ES-I3 (cell line): ENCODE measurements at regions not wholly inside any gene's neighbourhood (a gene's known extent, or its start where the extent isn't known, plus 50 kb on each side); places are given as distances from the start of the nearest gene placed in this dataset.

Experiments used
- H3K36me3 ChIP-seq: 2 replicates; pipeline ENCODE4 v1.6.1; 2013; ENCODE audit warnings: mild to moderate bottlenecking, low read length, control low read depth, moderate library complexity; ENCODE audit not compliant: insufficient read depth
- H3K4me1 ChIP-seq: 2 replicates; pipeline ENCODE4 v1.6.1; 2013; ENCODE audit warnings: mild to moderate bottlenecking, control low read depth, low read length; ENCODE audit not compliant: insufficient read depth
- H3K9ac ChIP-seq: 2 replicates; pipeline ENCODE4 v1.6.1; 2013; ENCODE audit warnings: low read depth, mild to moderate bottlenecking, low read length, moderate library complexity
- H3K9me3 ChIP-seq: 2 replicates; pipeline ENCODE4 v1.6.1; 2013; ENCODE audit warnings: mild to moderate bottlenecking, low read length, moderate library complexity; ENCODE audit not compliant: control insufficient read depth, insufficient read depth

- H3K9ac ChIP-seq, result no peak overlapping the region
- H3K9me3 ChIP-seq, result no peaks in the 10 kb centered on the region
- H3K4me1 ChIP-seq, result no peaks in the 10 kb centered on the region
- no peaks in the 10 kb centered on the region for H3K36me3 ChIP-seq
Observed at GRCh38 chr1:4276238-4276637, 376.2 kb upstream of the C1orf174 start.

GRCh38 chr1:4277598-4277997 lies 376.8 kb upstream of the AJAP1 start:
- Histone ChIP-seq H3K9me3 (no peaks in the 10 kb centered on the region), H3K4me1 (no peaks in the 10 kb centered on the region), H3K9ac (no peak overlapping the region), H3K36me3 (no peaks in the 10 kb centered on the region)

- Histone ChIP-seq H3K9ac (no peak overlapping the region), H3K4me1 (no peaks in the 10 kb centered on the region), H3K9me3 (no peaks in the 10 kb centered on the region), H3K36me3 (no peaks in the 10 kb centered on the region)
Observed at GRCh38 chr1:4284976-4285375, 369.4 kb upstream of the AJAP1 start.

GRCh38 chr1:4292861-4293260 lies 361.5 kb upstream of the AJAP1 start:
- Histone ChIP-seq H3K9ac (no peak overlapping the region), H3K36me3 (no peaks in the 10 kb centered on the region), H3K9me3 (no peaks in the 10 kb centered on the region), H3K4me1 (no peaks in the 10 kb centered on the region)

GRCh38 chr1:4298361-4299083 lies 355.9 kb upstream of the AJAP1 start:
- no peaks in the 10 kb centered on the region for H3K9me3 ChIP-seq

GRCh38 chr1:4301007-4301406 lies 353.4 kb upstream of the AJAP1 start:
- no peaks in the 10 kb centered on the region for H3K36me3 ChIP-seq
- no peaks in the 10 kb centered on the region for H3K9me3 ChIP-seq

More at GRCh38 chr1:4298361-4299083, 355.9 kb upstream of the AJAP1 start:
- Histone ChIP-seq H3K4me1 (no peaks in the 10 kb centered on the region), H3K9ac (no peak overlapping the region), H3K36me3 (no peaks in the 10 kb centered on the region)

GRCh38 chr1:4303303-4303702 lies 351.1 kb upstream of the AJAP1 start:
- Histone ChIP-seq H3K9me3 (no peaks in the 10 kb centered on the region), H3K4me1 (no peaks in the 10 kb centered on the region)

More at GRCh38 chr1:4301007-4301406, 353.4 kb upstream of the AJAP1 start:
- H3K4me1 ChIP-seq, result no peaks in the 10 kb centered on the region
- H3K9ac ChIP-seq, result no peak overlapping the region

GRCh38 chr1:4305526-4306301 lies 348.7 kb upstream of the AJAP1 start:
- H3K9me3 ChIP-seq, result no peaks in the 10 kb centered on the region
- H3K4me1 ChIP-seq, result no peaks in the 10 kb centered on the region
- H3K9ac ChIP-seq, result no peak overlapping the region
- H3K36me3 ChIP-seq, result no peaks in the 10 kb centered on the region

More at GRCh38 chr1:4303303-4303702, 351.1 kb upstream of the AJAP1 start:
- no peak overlapping the region for H3K9ac ChIP-seq
- H3K36me3 ChIP-seq, result no peaks in the 10 kb centered on the region

- Histone ChIP-seq H3K9ac (no peak overlapping the region), H3K9me3 (no peaks in the 10 kb centered on the region), H3K4me1 (no peaks in the 10 kb centered on the region), H3K36me3 (no peaks in the 10 kb centered on the region)
Observed at GRCh38 chr1:4306559-4307467, 347.6 kb upstream of the AJAP1 start.

- H3K9ac ChIP-seq, result no peak overlapping the region
- H3K4me1 ChIP-seq, result no peaks in the 10 kb centered on the region
- no peaks in the 10 kb centered on the region for H3K36me3 ChIP-seq
- H3K9me3 ChIP-seq, result no peaks in the 10 kb centered on the region
Observed at GRCh38 chr1:4307468-4307845, 347.0 kb upstream of the AJAP1 start.

GRCh38 chr1:4307911-4308545 lies 346.4 kb upstream of the AJAP1 start:
- H3K9me3 ChIP-seq, result peaks cover 3% of the 10 kb centered on the region; the same call in 1 of the 2 replicates
- no peaks in the 10 kb centered on the region for H3K4me1 ChIP-seq

GRCh38 chr1:4308806-4309205 lies 345.6 kb upstream of the AJAP1 start:
- Histone ChIP-seq H3K9me3 (peaks cover 5% of the 10 kb centered on the region; the same call in 1 of the 2 replicates), H3K4me1 (no peaks in the 10 kb centered on the region), H3K9ac (no peak overlapping the region), H3K36me3 (no peaks in the 10 kb centered on the region)

More at GRCh38 chr1:4307911-4308545, 346.4 kb upstream of the AJAP1 start:
- H3K9ac ChIP-seq, result no peak overlapping the region
- H3K36me3 ChIP-seq, result no peaks in the 10 kb centered on the region

GRCh38 chr1:4309676-4310320 lies 344.6 kb upstream of the AJAP1 start:
- Histone ChIP-seq H3K9me3 (peaks cover 5% of the 10 kb centered on the region; the same call in 1 of the 2 replicates), H3K9ac (no peak overlapping the region), H3K36me3 (no peaks in the 10 kb centered on the region), H3K4me1 (no peaks in the 10 kb centered on the region)
